Breast epithelium (tissue), 4 donors: ENCODE measurements at regions not wholly inside any gene's neighbourhood (a gene's known extent, or its start where the extent isn't known, plus 50 kb on each side); places are given as distances from the start of the nearest gene placed in this dataset.

ENCODE experiments used
- DNase-seq, 2 donors: peaks; one replicate each; pipeline ENCODE4 v3.0.0-alpha.2; 2019; ENCODE audit warnings: low spot score in 2 of 2
- H3K27ac ChIP-seq, 2 donors: fragments of 200-600 bp; sonication (generic) in 1 of 2; one replicate each; pipeline ENCODE4 v1.5.1; 2016 to 2019; ENCODE audit warnings: mild to moderate bottlenecking in 1 of 2
- H3K27me3 ChIP-seq, 2 donors: fragments of 200-600 bp; sonication (generic) in 1 of 2; one replicate each; pipeline versions ENCODE4 v1.5.1 to v1.6.0; 2017 to 2019; ENCODE audit warnings: control low read depth in 1 of 2, mild to moderate bottlenecking in 1 of 2
- H3K36me3 ChIP-seq: fragments of 200-600 bp; one replicate; pipeline ENCODE4 v1.5.1; 2019
- H3K4me1 ChIP-seq, 2 donors: fragments of 200-600 bp; sonication (generic); one replicate each; pipeline ENCODE4 v1.5.1; 2016 to 2019; ENCODE audit warnings: control low read depth in 1 of 2
- H3K4me3 ChIP-seq, 3 donors: fragments of 200-600 bp; sonication (generic); 1 replicate in 2 of 3; 2 replicates in 1 of 3; pipeline ENCODE4 v1.5.1; 2016 to 2019; ENCODE audit warnings: mild to moderate bottlenecking in 3 of 3, moderate library complexity in 2 of 3
- H3K9me3 ChIP-seq, 2 donors: fragments of 200-600 bp; sonication (generic) in 1 of 2; one replicate each; pipeline ENCODE4 v1.5.1; 2016 to 2019; ENCODE audit warnings: control low read depth in 1 of 2
- CTCF ChIP-seq, 3 donors: fragments of 450-650 bp; IDR thresholded peaks; one replicate each; pipeline ENCODE4 v1.5.1; 2016 to 2017; ENCODE audit warnings: antibody characterized with exemption in 3 of 3, mild to moderate bottlenecking in 3 of 3, moderate library complexity in 3 of 3
- POLR2A ChIP-seq: fragments of 450-650 bp; IDR thresholded peaks from one replicate; pipeline ENCODE4 v1.6.1; 2016; ENCODE audit warnings: antibody characterized with exemption, mild to moderate bottlenecking, moderate library complexity
- POLR2AphosphoS5 ChIP-seq, 3 donors: sonication (generic); formaldehyde crosslinking; IDR thresholded peaks; one replicate each; pipeline ENCODE4 v1.6.1; 2017; ENCODE audit warnings: antibody characterized with exemption in 3 of 3
- intact Hi-C: fragments of 100-400 bp; cut with DNase I; formaldehyde crosslinking; loops from one replicate; pipeline ENCODE4 v1.15.1; 2023; ENCODE audit warnings: low total_unique reads

- Histone ChIP-seq H3K36me3 (no peaks in the 10 kb centered on the region), H3K27ac (no peak overlapping the region), H3K27me3 (no peaks in the 10 kb centered on the region), H3K4me1 (no peaks in the 10 kb centered on the region), H3K4me3 (no peak overlapping the region), H3K9me3 (no peaks in the 10 kb centered on the region)
- no peak for DNase-seq
- intact Hi-C loops: no loop called here
- TF ChIP-seq POLR2A (no peak), POLR2AphosphoS5 (IDR thresholded peaks at IDR 0.05) (no peak), CTCF (IDR thresholded peaks at IDR 0.05) (no peak)
Measured at GRCh38 chr4:181204109-181204508, 1039.1 kb upstream of the TENM3 start.

GRCh38 chr4:181213551-181213950 is 1029.7 kb upstream of the TENM3 start:
- intact Hi-C loops: loop anchor here (10.0 kb wide), 1 partner anchor 151 kb away; no protein-coding TSS in a partner anchor
- no peaks in the 10 kb centered on the region for H3K4me1 ChIP-seq
- no peak for TF ChIP-seq POLR2A
- TF ChIP-seq CTCF (IDR thresholded peaks at IDR 0.05): no peak
- no peak for TF ChIP-seq POLR2AphosphoS5 (IDR thresholded peaks at IDR 0.05)
- no peak overlapping the region for H3K4me3 ChIP-seq
- H3K27me3 ChIP-seq: no peaks in the 10 kb centered on the region
- no peaks in the 10 kb centered on the region for H3K9me3 ChIP-seq
- no peaks in the 10 kb centered on the region for H3K36me3 ChIP-seq
- no peak overlapping the region for H3K27ac ChIP-seq
- DNase-seq: no peak

GRCh38 chr4:181216501-181216900 is 1026.7 kb upstream of the TENM3 start:
- DNase-seq: no peak
- TF ChIP-seq POLR2A (no peak), CTCF (IDR thresholded peaks at IDR 0.05) (no peak), POLR2AphosphoS5 (IDR thresholded peaks at IDR 0.05) (no peak)
- intact Hi-C loops: loop anchor here (10.0 kb wide), 1 partner anchor 148 kb away; no protein-coding TSS in a partner anchor

GRCh38 chr4:181219783-181220416 is 1023.3 kb upstream of the TENM3 start:
- Histone ChIP-seq H3K4me3 (no peak overlapping the region), H3K36me3 (no peaks in the 10 kb centered on the region), H3K9me3 (no peaks in the 10 kb centered on the region), H3K27ac (no peak overlapping the region), H3K4me1 (no peaks in the 10 kb centered on the region), H3K27me3 (no peaks in the 10 kb centered on the region)
- TF ChIP-seq POLR2A: no peak
- TF ChIP-seq CTCF (IDR thresholded peaks at IDR 0.05): no peak
- TF ChIP-seq POLR2AphosphoS5 (IDR thresholded peaks at IDR 0.05): no peak
- intact Hi-C loops: loop anchor here (10.0 kb wide), 1 partner anchor 145 kb away; no protein-coding TSS in a partner anchor
- no peak for DNase-seq

More at GRCh38 chr4:181216501-181216900, 1026.7 kb upstream of the TENM3 start:
- Histone ChIP-seq H3K9me3 (no peaks in the 10 kb centered on the region), H3K36me3 (no peaks in the 10 kb centered on the region), H3K4me1 (no peaks in the 10 kb centered on the region), H3K27ac (no peak overlapping the region), H3K27me3 (no peaks in the 10 kb centered on the region), H3K4me3 (no peak overlapping the region)

GRCh38 chr4:181224852-181225251 is 1018.4 kb upstream of the TENM3 start:
- no peaks in the 10 kb centered on the region for H3K27me3 ChIP-seq
- no peak for DNase-seq
- no peak overlapping the region for H3K4me3 ChIP-seq
- H3K27ac ChIP-seq: no peak overlapping the region
- TF ChIP-seq CTCF (IDR thresholded peaks at IDR 0.05) (no peak), POLR2A (no peak)
- H3K4me1 ChIP-seq: no peaks in the 10 kb centered on the region
- H3K36me3 ChIP-seq: no peaks in the 10 kb centered on the region
- H3K9me3 ChIP-seq: no peaks in the 10 kb centered on the region
- intact Hi-C loops: no loop called here
